RWPE1 (cell line): ENCODE measurements at regions not wholly inside any gene's neighbourhood (a gene's known extent, or its start where the extent isn't known, plus 50 kb on each side); places are given as distances from the start of the nearest gene placed in this dataset.

ENCODE experiments used
- CTCF ChIA-PET: fragments of 350-600 bp; sonication (Branson Sonifier 250); formaldehyde crosslinking; extraction: SDS; loops from one replicate; lab custom pipeline; 2021; lab: Yijun Ruan, JAX
- POLR2A ChIA-PET: fragments of 400-600 bp; formaldehyde crosslinking; extraction: SDS; loops from one replicate; lab custom pipeline; 2020; ENCODE audit warnings: antibody characterized with exemption; ENCODE audit not compliant: low non-redundant PET; lab: Yijun Ruan, JAX
- DNase-seq: peaks from one replicate; pipeline ENCODE4 v3.0.0; 2012; ENCODE audit warnings: low spot score
- H3K27ac ChIP-seq: fragments of 450-650 bp; 2 replicates; pipeline ENCODE4 v1.5.1; 2017
- CTCF ChIP-seq: fragments of 450-650 bp; conservative IDR thresholded peaks from 2 replicates; pipeline ENCODE4 v1.5.1; 2017; ENCODE audit warnings: low read depth, mild to moderate bottlenecking

- CTCF ChIA-PET: no interaction called here
- TF ChIP-seq CTCF: no peak
These were observed 238.0 kb upstream of the PITX2 start for GRCh38 chr4:110860901-110861300.

GRCh38 chr4:110865611-110866259 is 242.9 kb upstream of the PITX2 start:
- no peak for TF ChIP-seq CTCF
- ChIA-PET POLR2A (no interaction called here), CTCF (no interaction called here)
- no peak overlapping the region for H3K27ac ChIP-seq
- DNase-seq: no peak

More at GRCh38 chr4:110860901-110861300, 238.0 kb upstream of the PITX2 start:
- no peak for DNase-seq
- POLR2A ChIA-PET: no interaction called here
- no peak overlapping the region for H3K27ac ChIP-seq

GRCh38 chr4:110867251-110867960 is 244.5 kb upstream of the PITX2 start:
- no peak overlapping the region for H3K27ac ChIP-seq
- DNase-seq: peak; percentile 5
- ChIA-PET CTCF (no interaction called here), POLR2A (no interaction called here)
- TF ChIP-seq CTCF: no peak

- no peak for DNase-seq
- TF ChIP-seq CTCF: no peak
- H3K27ac ChIP-seq: no peak overlapping the region
- POLR2A ChIA-PET: no interaction called here
- CTCF ChIA-PET: interaction anchor here (0.6 kb wide), 1 partner anchor 1958 kb away, joined by 3 read pairs; no protein-coding TSS in a partner anchor
These were observed 245.3 kb upstream of the PITX2 start for GRCh38 chr4:110867981-110868720.

- no peak overlapping the region for H3K27ac ChIP-seq
These were observed 246.2 kb upstream of the PITX2 start for GRCh38 chr4:110869114-110869513.

More at GRCh38 chr4:110869114-110869513, 246.2 kb upstream of the PITX2 start:
- POLR2A ChIA-PET: no interaction called here
- CTCF ChIA-PET: no interaction called here
- no peak for DNase-seq
- TF ChIP-seq CTCF: no peak
